Endodermal cell (in vitro differentiated cells): ENCODE measurements at regions not wholly inside any gene's neighbourhood (a gene's known extent, or its start where the extent isn't known, plus 50 kb on each side); places are given as distances from the start of the nearest gene placed in this dataset.

ENCODE experiments used
- DNase-seq: peaks from one replicate; pipeline ENCODE4 v3.0.0-alpha.2; 2017
- H3K27ac ChIP-seq: 2 replicates; pipeline ENCODE4 v1.5.1; 2013; ENCODE audit warnings: mild to moderate bottlenecking, low read depth, low read length, moderate library complexity
- H3K27me3 ChIP-seq: 2 replicates; pipeline ENCODE4 v1.6.1; 2013; ENCODE audit warnings: mild to moderate bottlenecking, low read length, moderate library complexity; ENCODE audit not compliant: insufficient read depth, control insufficient read depth, poor library complexity, severe bottlenecking
- H3K36me3 ChIP-seq: 2 replicates; pipeline ENCODE4 v1.7.0; 2013; ENCODE audit warnings: mild to moderate bottlenecking, low read length, moderate library complexity; ENCODE audit not compliant: control insufficient read depth, insufficient read depth
- H3K4me1 ChIP-seq: one replicate; pipeline ENCODE4 v1.7.0; 2013; ENCODE audit warnings: low read length; ENCODE audit not compliant: control insufficient read depth, insufficient read depth
- H3K4me3 ChIP-seq: 2 replicates; pipeline ENCODE4 v1.5.1; 2013; ENCODE audit warnings: mild to moderate bottlenecking, low read length, moderate library complexity
- H3K9ac ChIP-seq: 2 replicates; pipeline ENCODE4 v1.6.1; 2013; ENCODE audit warnings: mild to moderate bottlenecking, low read length, moderate library complexity; ENCODE audit not compliant: poor library complexity, severe bottlenecking; ENCODE audit errors: extremely low read depth
- H3K9me3 ChIP-seq: 2 replicates; pipeline ENCODE4 v1.6.1; 2013; ENCODE audit warnings: mild to moderate bottlenecking, low read length, moderate library complexity; ENCODE audit not compliant: control insufficient read depth
- H3K27ac Mint-ChIP-seq: 2 replicates; pipeline ENCODE4 v1.8.0; 2020; ENCODE audit warnings: mixed read lengths
- H3K27me3 Mint-ChIP-seq: 2 replicates; pipeline ENCODE4 v1.8.0; 2021; ENCODE audit warnings: mild to moderate bottlenecking, mixed read lengths; ENCODE audit not compliant: insufficient read depth
- H3K36me3 Mint-ChIP-seq: 2 replicates; pipeline ENCODE4 v1.8.0; 2020; ENCODE audit warnings: low read depth, mixed read lengths
- H3K4me1 Mint-ChIP-seq: 2 replicates; pipeline ENCODE4 v1.8.0; 2020; ENCODE audit warnings: mixed read lengths
- H3K4me3 Mint-ChIP-seq: 2 replicates; pipeline ENCODE4 v1.8.0; 2020; ENCODE audit warnings: mild to moderate bottlenecking, moderate library complexity, mixed read lengths
- H3K9me3 Mint-ChIP-seq: 2 replicates; pipeline ENCODE4 v1.8.0; 2020; ENCODE audit warnings: mild to moderate bottlenecking, mixed read lengths
- WGBS, 2 experiments: methylation state at CpG; one replicate each; pipeline versions ENCODE4 v1.1.5 to v1.1.7; 2013; ENCODE audit warnings: missing lambda C conversion rate in 2 of 2, mixed read lengths in 1 of 2; ENCODE audit not compliant: insufficient coverage in 1 of 2, insufficient read length in 1 of 2; 5-methylcytosine and 5-hydroxymethylcytosine counted together
- TF ChIP-seq, protein P1 (sequence below): fragments of 200-600 bp; sonication (generic); conservative IDR thresholded peaks from 2 replicates; pipeline ENCODE4 v1.5.0; 2021; ENCODE audit warnings: antibody characterized with exemption, mild to moderate bottlenecking

DNA sequence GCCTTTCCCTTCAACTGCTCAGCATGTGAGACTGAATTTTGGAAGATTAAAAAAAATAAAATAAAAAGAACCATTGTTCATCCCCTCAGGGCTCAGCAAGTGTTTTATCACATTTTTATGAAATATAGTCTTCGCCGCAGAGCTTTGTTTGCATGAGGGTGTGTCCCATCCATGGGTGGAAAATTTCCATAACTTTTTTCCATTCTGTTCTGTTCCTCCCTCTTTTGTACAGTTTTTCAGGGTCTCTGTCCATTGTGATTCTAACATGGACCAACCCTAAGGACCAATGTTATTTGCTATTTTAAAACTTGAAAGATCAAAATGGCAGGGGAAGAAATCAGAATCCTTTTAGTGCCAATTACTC, 213.3 kb upstream of the SGK1 start:
- Histone ChIP-seq H3K4me3 (no peak overlapping the region), H3K9me3 (no peaks in the 10 kb centered on the region), H3K4me1 (no peaks in the 10 kb centered on the region), H3K9ac (no peak overlapping the region), H3K27ac (no peak overlapping the region), H3K27me3 (no peaks in the 10 kb centered on the region), H3K36me3 (no peaks in the 10 kb centered on the region)
- DNase-seq, result no peak
- H3K27me3 Mint-ChIP-seq, result no peaks in the 10 kb centered on the region
- 100% methylated on average over 2 of the region's 2 CpGs for WGBS, 2 experiments
- H3K36me3 Mint-ChIP-seq, result no peaks in the 10 kb centered on the region
- peaks cover 5% of the 10 kb centered on the region for H3K4me1 Mint-ChIP-seq
- no peak overlapping the region for H3K4me3 Mint-ChIP-seq
- TF ChIP-seq, protein P1, sequence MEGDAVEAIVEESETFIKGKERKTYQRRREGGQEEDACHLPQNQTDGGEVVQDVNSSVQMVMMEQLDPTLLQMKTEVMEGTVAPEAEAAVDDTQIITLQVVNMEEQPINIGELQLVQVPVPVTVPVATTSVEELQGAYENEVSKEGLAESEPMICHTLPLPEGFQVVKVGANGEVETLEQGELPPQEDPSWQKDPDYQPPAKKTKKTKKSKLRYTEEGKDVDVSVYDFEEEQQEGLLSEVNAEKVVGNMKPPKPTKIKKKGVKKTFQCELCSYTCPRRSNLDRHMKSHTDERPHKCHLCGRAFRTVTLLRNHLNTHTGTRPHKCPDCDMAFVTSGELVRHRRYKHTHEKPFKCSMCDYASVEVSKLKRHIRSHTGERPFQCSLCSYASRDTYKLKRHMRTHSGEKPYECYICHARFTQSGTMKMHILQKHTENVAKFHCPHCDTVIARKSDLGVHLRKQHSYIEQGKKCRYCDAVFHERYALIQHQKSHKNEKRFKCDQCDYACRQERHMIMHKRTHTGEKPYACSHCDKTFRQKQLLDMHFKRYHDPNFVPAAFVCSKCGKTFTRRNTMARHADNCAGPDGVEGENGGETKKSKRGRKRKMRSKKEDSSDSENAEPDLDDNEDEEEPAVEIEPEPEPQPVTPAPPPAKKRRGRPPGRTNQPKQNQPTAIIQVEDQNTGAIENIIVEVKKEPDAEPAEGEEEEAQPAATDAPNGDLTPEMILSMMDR, result no peak
- H3K27ac Mint-ChIP-seq, result no peak overlapping the region
- H3K9me3 Mint-ChIP-seq, result no peaks in the 10 kb centered on the region

- Mint-ChIP-seq H3K36me3 (no peaks in the 10 kb centered on the region), H3K4me1 (peaks cover 9% of the 10 kb centered on the region), H3K9me3 (no peaks in the 10 kb centered on the region), H3K27me3 (no peaks in the 10 kb centered on the region), H3K27ac (no peak overlapping the region), H3K4me3 (no peak overlapping the region)
- TF ChIP-seq, protein P1, result no peak
- Histone ChIP-seq H3K9ac (no peak overlapping the region), H3K4me3 (no peak overlapping the region), H3K27ac (no peak overlapping the region), H3K36me3 (no peaks in the 10 kb centered on the region), H3K4me1 (no peaks in the 10 kb centered on the region), H3K9me3 (no peaks in the 10 kb centered on the region), H3K27me3 (no peaks in the 10 kb centered on the region)
- WGBS, 2 experiments, result 91% methylated on average over 4 of the region's 4 CpGs; no CpG with 5 or more reads in 1 of the 2 experiments
- DNase-seq, result no peak
Measured at GRCh38 chr6:134529921-134530320, 212.0 kb upstream of the SGK1 start.

DNA sequence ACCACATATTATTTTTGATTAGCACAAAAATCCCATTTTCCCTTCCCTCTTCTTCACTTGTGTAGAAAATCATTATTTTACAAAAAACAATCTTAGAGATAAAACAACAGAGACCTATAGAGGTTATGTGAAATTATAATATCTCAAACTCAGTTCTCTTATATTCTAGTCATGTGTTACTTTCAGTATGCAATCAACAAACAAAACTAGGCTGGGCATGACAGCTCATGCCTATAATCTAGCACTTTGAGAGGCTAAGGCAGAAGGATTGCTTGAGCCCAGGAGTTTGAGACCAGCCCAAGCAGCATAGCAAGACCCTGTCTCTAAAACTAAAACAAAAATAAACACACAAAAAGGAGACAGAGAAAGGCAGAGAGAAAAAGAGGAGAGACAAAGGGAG, 211.4 kb upstream of the SGK1 start:
- DNase-seq, result no peak
- Histone ChIP-seq H3K4me3 (no peak overlapping the region), H3K9ac (no peak overlapping the region), H3K27me3 (no peaks in the 10 kb centered on the region), H3K36me3 (no peaks in the 10 kb centered on the region), H3K4me1 (no peaks in the 10 kb centered on the region), H3K9me3 (no peaks in the 10 kb centered on the region), H3K27ac (no peak overlapping the region)
- no peak overlapping the region for H3K4me3 Mint-ChIP-seq
- no peak overlapping the region for H3K27ac Mint-ChIP-seq
- no peaks in the 10 kb centered on the region for H3K36me3 Mint-ChIP-seq
- H3K9me3 Mint-ChIP-seq, result no peaks in the 10 kb centered on the region
- peaks cover 9% of the 10 kb centered on the region for H3K4me1 Mint-ChIP-seq
- no peaks in the 10 kb centered on the region for H3K27me3 Mint-ChIP-seq
- TF ChIP-seq, protein P1, result no peak
